Left lung (tissue), 4 donors: ENCODE measurements at regions not wholly inside any gene's neighbourhood (a gene's known extent, or its start where the extent isn't known, plus 50 kb on each side); places are given as distances from the start of the nearest gene placed in this dataset.
A peak's percentile ranks its signal among the peaks of the same experiment; 100 is the strongest.

Experiments
- ATAC-seq: fragments of 200-7000 bp; cut with Tn5 transposase; one replicate; pipeline ENCODE4 v1.9.1; 2020; ENCODE audit warnings: moderate library complexity
- DNase-seq, 4 donors: peaks; one replicate each; pipeline ENCODE4 v3.0.0-alpha.2; 2013 to 2020
- H3K27ac ChIP-seq, 2 donors: fragments of 200-600 bp; sonication (generic) in 1 of 2; one replicate each; pipeline versions ENCODE4 v1.5.0 to v1.8.0; 2020 to 2021
- H3K27me3 ChIP-seq, 2 donors: fragments of 200-600 bp; sonication (generic) in 1 of 2; one replicate each; pipeline versions ENCODE4 v1.5.0 to v1.8.0; 2020 to 2021
- H3K36me3 ChIP-seq, 2 donors: fragments of 200-600 bp; sonication (generic) in 1 of 2; one replicate each; pipeline versions ENCODE4 v1.5.0 to v1.8.0; 2020 to 2021
- H3K4me1 ChIP-seq, 2 donors: fragments of 200-600 bp; one replicate each; pipeline ENCODE4 v1.8.0; 2021
- H3K4me3 ChIP-seq, 2 donors: fragments of 200-600 bp; sonication (generic) in 1 of 2; one replicate each; pipeline versions ENCODE4 v1.5.0 to v1.8.0; 2020 to 2021; ENCODE audit warnings: mild to moderate bottlenecking in 1 of 2
- H3K9me3 ChIP-seq, 2 donors: fragments of 200-600 bp; sonication (generic) in 1 of 2; one replicate each; pipeline versions ENCODE4 v1.5.0 to v1.8.0; 2020 to 2021
- CTCF ChIP-seq, 2 donors: fragments of 200-600 bp; sonication (generic) in 1 of 2; IDR thresholded peaks; one replicate each; pipeline versions ENCODE4 v1.5.0 to v1.8.0; 2021; ENCODE audit warnings: antibody characterized with exemption in 2 of 2
- intact Hi-C, 2 donors: fragments of 100-400 bp; cut with DNase I; formaldehyde crosslinking; loops; one replicate each; pipeline versions ENCODE4 v1.11.2 to v1.14.2; 2022
- donor health status: DM: no; HTN: yes; CAD: no.
- donor health status: DM: no; HTN: no; CAD: no.

GRCh38 chr1:94650301-94650700 lies 108.7 kb upstream of the F3 start:
- ATAC-seq (no peak), DNase-seq (no peak)
- H3K9me3 ChIP-seq = no peaks in the 10 kb centered on the region

GRCh38 chr1:94648225-94649007 lies 106.9 kb upstream of the F3 start:
- no peaks in the 10 kb centered on the region for H3K36me3 ChIP-seq
- H3K27me3 ChIP-seq = no peaks in the 10 kb centered on the region
- H3K27ac ChIP-seq = no peak overlapping the region
- no peak overlapping the region for H3K4me3 ChIP-seq
- DNase-seq (peak in 1 of 4 donors; percentile 51), ATAC-seq (peak; percentile 38)
- no peak for TF ChIP-seq CTCF (IDR thresholded peaks at IDR 0.05)
- H3K4me1 ChIP-seq = peaks cover 0 to under 1% of the 10 kb centered on the region in 2 donors
- intact Hi-C loops = no loop called here
- H3K9me3 ChIP-seq = no peaks in the 10 kb centered on the region

More at GRCh38 chr1:94650301-94650700, 108.7 kb upstream of the F3 start:
- H3K27me3 ChIP-seq = no peaks in the 10 kb centered on the region
- TF ChIP-seq CTCF (IDR thresholded peaks at IDR 0.05) = no peak
- intact Hi-C loops = no loop called here
- no peak overlapping the region for H3K4me3 ChIP-seq
- no peaks in the 10 kb centered on the region for H3K36me3 ChIP-seq
- H3K27ac ChIP-seq = no peak overlapping the region
- H3K4me1 ChIP-seq = peaks cover 0 to 7% of the 10 kb centered on the region in 2 donors

GRCh38 chr1:94646786-94647555 lies 105.4 kb upstream of the F3 start:
- no peak for ATAC-seq
- TF ChIP-seq CTCF (IDR thresholded peaks at IDR 0.05) = no peak
- no peaks in the 10 kb centered on the region for H3K4me1 ChIP-seq
- H3K4me3 ChIP-seq = no peak overlapping the region
- no peak for DNase-seq
- H3K27ac ChIP-seq = no peak overlapping the region
- no peaks in the 10 kb centered on the region for H3K36me3 ChIP-seq
- no peaks in the 10 kb centered on the region for H3K9me3 ChIP-seq
- intact Hi-C loops = no loop called here
- no peaks in the 10 kb centered on the region for H3K27me3 ChIP-seq

GRCh38 chr1:94646141-94646643 lies 104.6 kb upstream of the F3 start:
- peak; percentile 17 for ATAC-seq
- no peak for TF ChIP-seq CTCF (IDR thresholded peaks at IDR 0.05)

GRCh38 chr1:94644352-94644751 lies 102.8 kb upstream of the F3 start:
- no peaks in the 10 kb centered on the region for H3K9me3 ChIP-seq
- H3K4me1 ChIP-seq = no peaks in the 10 kb centered on the region
- no peaks in the 10 kb centered on the region for H3K27me3 ChIP-seq
- no peak overlapping the region for H3K4me3 ChIP-seq
- ATAC-seq (peak; percentile 58), DNase-seq (no peak)
- TF ChIP-seq CTCF (IDR thresholded peaks at IDR 0.05) = no peak
- no peaks in the 10 kb centered on the region for H3K36me3 ChIP-seq
- intact Hi-C loops = no loop called here
- H3K27ac ChIP-seq = no peak overlapping the region

More at GRCh38 chr1:94646141-94646643, 104.6 kb upstream of the F3 start:
- Histone ChIP-seq H3K4me1 (no peaks in the 10 kb centered on the region), H3K4me3 (no peak overlapping the region), H3K27me3 (no peaks in the 10 kb centered on the region), H3K27ac (no peak overlapping the region), H3K9me3 (no peaks in the 10 kb centered on the region), H3K36me3 (no peaks in the 10 kb centered on the region)
- no peak for DNase-seq
- intact Hi-C loops = no loop called here
